ENCODE measurements at regions not wholly inside any gene's neighbourhood (a gene's known extent, or its start where the extent isn't known, plus 50 kb on each side); places are given as distances from the start of the nearest gene placed in this dataset.
"Not testable (repeated sequence)": the region's sequence is repeated elsewhere in the genome, so short reads cannot be mapped to it uniquely, and the experiment has no call there.

DNA sequence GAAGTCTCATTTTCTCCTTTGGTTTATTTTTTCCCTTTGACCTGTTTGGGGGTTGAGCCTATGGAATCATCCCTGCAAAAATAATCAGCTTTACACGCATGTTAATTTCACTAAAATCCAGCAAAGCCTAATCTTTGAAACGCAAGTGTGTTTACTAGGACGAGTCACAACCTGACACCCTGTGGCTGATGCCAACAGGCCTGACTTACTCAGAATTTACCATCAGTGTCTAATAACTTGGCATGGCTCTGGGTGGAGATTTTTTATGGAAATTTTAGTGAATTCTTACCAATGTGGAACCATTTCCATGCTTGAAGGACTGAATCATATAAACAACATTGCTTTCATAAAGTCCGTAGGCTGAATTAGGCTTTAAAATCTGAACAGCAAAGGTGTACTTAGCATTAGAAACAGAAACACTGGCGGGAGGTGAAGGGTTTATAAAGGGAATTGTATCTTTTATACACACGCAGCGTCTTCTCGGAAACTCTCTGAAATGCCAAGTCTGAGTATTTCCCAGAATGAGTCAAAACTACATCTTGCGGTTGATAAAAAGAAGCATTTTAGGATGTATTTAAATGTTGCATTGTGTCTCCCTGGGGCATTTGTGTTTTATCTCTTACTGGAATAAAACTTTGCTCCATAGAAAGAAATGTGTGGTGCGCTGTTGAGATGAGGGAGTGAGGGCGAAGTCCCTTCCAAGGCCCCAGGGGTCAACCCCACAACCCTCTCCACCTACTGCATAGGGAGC is 81.2 kb downstream of the DACT2 start:
- H3K4me3 ChIP-seq (replicated peaks; ENCODE audit: low read depth, low read length) = no peak overlapping the region
- TF ChIP-seq, protein P1, sequence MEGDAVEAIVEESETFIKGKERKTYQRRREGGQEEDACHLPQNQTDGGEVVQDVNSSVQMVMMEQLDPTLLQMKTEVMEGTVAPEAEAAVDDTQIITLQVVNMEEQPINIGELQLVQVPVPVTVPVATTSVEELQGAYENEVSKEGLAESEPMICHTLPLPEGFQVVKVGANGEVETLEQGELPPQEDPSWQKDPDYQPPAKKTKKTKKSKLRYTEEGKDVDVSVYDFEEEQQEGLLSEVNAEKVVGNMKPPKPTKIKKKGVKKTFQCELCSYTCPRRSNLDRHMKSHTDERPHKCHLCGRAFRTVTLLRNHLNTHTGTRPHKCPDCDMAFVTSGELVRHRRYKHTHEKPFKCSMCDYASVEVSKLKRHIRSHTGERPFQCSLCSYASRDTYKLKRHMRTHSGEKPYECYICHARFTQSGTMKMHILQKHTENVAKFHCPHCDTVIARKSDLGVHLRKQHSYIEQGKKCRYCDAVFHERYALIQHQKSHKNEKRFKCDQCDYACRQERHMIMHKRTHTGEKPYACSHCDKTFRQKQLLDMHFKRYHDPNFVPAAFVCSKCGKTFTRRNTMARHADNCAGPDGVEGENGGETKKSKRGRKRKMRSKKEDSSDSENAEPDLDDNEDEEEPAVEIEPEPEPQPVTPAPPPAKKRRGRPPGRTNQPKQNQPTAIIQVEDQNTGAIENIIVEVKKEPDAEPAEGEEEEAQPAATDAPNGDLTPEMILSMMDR (IDR thresholded peaks at IDR 0.05; ENCODE audit: low read length, missing control alignments) = no peak
- DNase-seq (ENCODE audit: low read depth) = peak; percentile 41

DNA sequence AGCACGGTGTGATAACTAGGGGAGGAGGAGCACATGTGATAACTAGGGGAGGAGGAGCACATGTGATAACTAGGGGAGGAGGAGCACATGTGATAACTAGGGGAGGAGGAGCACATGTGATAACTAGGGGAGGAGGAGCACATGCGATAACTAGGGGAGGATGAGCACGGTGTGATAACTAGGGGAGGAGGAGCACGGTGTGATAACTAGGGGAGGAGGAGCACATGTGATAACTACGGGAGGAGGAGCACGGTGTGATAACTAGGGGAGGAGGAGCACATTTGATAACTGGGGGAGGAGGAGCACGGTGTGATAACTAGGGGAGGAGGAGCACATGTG is 85.7 kb downstream of the DACT2 start:
- DNase-seq (ENCODE audit: low read depth); H3K4me3 ChIP-seq (replicated peaks; ENCODE audit: low read depth, low read length): not testable (repeated sequence)

DNA sequence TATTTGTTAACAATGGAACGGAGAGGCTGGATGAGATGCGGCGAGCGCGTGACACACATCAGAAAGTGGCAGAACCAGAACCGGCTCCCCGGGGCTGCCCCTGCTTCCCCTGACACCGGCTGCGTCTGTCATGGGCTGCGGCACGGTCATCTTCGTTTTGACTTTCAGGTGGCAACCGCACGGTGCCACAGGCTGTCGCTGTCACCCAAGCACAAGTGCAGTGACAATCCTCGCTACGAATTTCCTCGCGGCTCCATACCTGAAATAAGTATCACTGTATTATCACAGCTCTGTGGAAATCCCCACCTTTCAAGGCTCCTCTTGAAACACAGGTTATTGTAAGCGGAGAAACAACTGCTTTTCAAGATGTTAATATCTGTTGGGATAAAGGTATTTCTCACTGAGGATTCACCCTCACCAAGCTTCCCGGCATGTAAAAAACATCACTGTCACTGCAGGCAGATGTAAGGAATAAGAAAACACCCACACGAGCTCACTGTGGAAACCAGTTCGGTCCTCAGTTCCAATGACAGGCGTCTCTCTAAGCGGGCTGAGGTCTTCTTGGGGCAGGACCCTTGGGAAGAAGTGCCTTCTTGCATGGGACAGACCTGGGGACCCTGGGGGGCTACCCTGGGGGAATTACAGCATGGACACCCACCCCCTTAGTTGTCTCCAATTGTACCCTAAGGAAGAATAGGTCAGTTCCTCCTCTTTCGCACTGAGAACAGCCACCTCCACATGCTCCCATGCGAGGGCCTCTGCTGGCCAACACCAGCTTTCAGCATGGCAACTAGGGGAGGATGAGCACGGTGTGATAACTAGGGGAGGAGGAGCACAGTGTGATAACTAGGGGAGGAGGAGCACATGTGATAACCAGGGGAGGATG is 86.3 kb downstream of the DACT2 start:
- no peak overlapping the region for H3K4me3 ChIP-seq (replicated peaks; ENCODE audit: low read depth, low read length)
- DNase-seq (ENCODE audit: low read depth) = no peak
- TF ChIP-seq, protein P1 (IDR thresholded peaks at IDR 0.05; ENCODE audit: low read length, missing control alignments) = peak; percentile 5

DNA sequence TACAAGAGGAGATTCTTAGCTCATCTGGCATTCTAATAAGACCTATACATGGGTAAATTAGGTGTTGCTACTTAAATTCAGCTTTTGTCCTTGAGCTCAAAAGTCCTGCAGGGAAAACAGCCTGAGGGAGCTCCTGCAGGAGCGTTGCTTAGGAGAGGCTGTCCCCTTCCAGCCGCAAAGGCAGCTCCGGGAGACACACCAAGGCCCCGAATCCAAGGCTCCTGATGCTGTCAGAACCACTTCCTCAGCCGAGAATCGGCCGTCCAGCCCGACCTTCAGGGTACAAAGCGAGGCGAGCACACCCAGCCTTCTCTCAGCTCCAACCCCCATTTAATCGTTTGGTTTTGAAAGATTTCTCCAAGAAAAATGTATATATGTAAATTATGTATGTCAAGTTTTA is 87.0 kb downstream of the DACT2 start:
- no peak overlapping the region for H3K4me3 ChIP-seq (replicated peaks; ENCODE audit: low read depth, low read length)
- DNase-seq (ENCODE audit: low read depth) = no peak
- TF ChIP-seq, protein P1 (IDR thresholded peaks at IDR 0.05; ENCODE audit: low read length, missing control alignments) = no peak

DNA sequence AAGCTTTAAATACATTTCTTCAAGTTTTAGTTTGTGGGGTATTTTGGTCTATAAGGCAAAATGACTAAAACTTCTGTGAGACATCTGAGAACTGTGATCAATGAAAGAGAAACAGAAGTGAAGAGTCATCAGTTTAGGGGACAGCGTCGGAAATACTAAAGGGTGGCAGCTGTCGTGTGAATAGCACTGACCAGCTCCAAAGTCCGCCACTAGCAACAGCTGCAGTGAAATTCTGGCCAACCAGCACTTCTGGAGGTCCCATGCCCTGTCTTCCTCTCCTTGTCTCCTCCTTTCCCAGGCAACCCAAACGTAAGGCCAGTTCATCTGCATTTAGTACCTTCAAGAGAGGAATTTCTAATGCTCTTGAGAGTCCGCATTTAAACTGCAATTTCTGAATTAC is 87.5 kb downstream of the DACT2 start:
- H3K4me3 ChIP-seq (replicated peaks; ENCODE audit: low read depth, low read length) = no peak overlapping the region
- no peak for DNase-seq (ENCODE audit: low read depth)
- TF ChIP-seq, protein P1 (IDR thresholded peaks at IDR 0.05; ENCODE audit: low read length, missing control alignments) = no peak

DNA sequence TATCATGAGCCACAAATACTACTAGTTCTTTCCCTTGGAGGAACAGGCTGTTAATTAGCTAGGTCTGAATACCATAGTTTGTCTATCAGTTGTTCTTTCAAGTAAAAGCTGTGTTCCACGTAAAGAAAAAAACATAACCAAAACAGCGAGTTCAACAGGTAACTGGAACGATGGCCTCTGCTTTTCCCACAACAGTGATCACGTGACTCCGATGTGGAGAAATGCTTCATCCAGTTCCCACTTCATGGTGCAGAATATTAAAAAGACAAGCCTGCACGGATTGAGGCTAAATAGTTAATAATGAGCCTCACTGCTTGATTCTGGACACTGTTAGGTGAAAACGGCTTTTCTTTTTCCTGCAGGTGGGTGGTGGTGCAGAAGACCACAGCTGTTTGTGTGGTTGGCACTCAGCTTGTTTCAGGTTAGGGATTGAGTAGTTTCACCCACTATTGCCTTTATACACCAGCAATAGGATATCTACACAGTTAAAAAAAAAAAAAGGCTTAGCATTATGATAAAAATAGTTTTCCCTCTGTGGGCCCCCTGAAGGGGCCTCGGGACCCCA is 88.1 kb downstream of the DACT2 start:
- DNase-seq (ENCODE audit: low read depth) = no peak
- H3K4me3 ChIP-seq (replicated peaks; ENCODE audit: low read depth, low read length) = no peak overlapping the region
- TF ChIP-seq, protein P1 (IDR thresholded peaks at IDR 0.05; ENCODE audit: low read length, missing control alignments) = no peak

DNA sequence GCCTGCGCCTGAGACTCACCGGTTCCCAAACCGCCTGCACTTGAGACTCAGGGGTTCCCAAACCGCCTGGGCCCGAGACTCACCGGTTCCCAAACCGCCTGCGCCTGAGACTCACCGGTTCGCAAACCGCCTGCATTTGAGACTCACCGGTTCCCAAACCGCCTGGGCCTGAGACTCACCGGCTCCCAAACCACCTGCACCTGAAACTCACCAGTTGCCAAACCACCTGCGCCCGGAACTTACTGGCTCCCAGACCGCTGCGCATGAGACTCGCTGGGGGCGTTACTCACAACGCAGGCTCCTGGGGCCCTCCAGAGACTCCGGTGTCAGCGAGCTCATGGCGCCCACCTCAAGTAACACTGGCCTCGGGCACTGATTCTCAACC is 90.2 kb downstream of the DACT2 start:
- TF ChIP-seq, protein P1 (IDR thresholded peaks at IDR 0.05; ENCODE audit: low read length, missing control alignments) = no peak
- DNase-seq (ENCODE audit: low read depth) = no peak
- no peak overlapping the region for H3K4me3 ChIP-seq (replicated peaks; ENCODE audit: low read depth, low read length)
